ENCODE measurements at regions not wholly inside any gene's neighbourhood (a gene's known extent, or its start where the extent isn't known, plus 50 kb on each side); places are given as distances from the start of the nearest gene placed in this dataset.

DNA sequence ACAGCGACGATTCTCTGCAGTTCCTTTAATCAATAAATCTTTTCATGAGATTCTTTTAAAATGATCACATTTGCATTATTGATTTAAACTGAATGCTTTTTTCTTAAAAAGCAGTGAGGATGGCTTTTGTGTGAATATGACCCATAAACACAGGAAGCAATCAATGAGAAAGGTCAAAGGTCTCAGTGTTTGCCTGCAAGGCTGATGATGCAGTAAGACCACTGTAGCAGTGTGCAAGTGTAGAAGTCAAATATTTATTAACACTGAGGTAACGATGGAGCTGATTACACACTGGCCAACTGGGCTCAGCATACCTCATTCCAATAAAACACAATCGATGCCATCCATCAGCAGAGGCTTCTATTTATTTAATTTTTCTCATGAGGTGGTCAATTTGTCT lies 633.5 kb downstream of the DCDC2C start:
- TF ChIP-seq, protein P1, sequence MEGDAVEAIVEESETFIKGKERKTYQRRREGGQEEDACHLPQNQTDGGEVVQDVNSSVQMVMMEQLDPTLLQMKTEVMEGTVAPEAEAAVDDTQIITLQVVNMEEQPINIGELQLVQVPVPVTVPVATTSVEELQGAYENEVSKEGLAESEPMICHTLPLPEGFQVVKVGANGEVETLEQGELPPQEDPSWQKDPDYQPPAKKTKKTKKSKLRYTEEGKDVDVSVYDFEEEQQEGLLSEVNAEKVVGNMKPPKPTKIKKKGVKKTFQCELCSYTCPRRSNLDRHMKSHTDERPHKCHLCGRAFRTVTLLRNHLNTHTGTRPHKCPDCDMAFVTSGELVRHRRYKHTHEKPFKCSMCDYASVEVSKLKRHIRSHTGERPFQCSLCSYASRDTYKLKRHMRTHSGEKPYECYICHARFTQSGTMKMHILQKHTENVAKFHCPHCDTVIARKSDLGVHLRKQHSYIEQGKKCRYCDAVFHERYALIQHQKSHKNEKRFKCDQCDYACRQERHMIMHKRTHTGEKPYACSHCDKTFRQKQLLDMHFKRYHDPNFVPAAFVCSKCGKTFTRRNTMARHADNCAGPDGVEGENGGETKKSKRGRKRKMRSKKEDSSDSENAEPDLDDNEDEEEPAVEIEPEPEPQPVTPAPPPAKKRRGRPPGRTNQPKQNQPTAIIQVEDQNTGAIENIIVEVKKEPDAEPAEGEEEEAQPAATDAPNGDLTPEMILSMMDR (IDR thresholded peaks at IDR 0.05), result no peak
- TF ChIP-seq POLR2A (IDR thresholded peaks at IDR 0.05; ENCODE audit: low read depth), result no peak
- no peak for TF ChIP-seq POLR2AphosphoS5 (IDR thresholded peaks at IDR 0.05)
